Lower lobe of right lung (tissue), 2 donors: ENCODE measurements at regions not wholly inside any gene's neighbourhood (a gene's known extent, or its start where the extent isn't known, plus 50 kb on each side); places are given as distances from the start of the nearest gene placed in this dataset.
"Not testable (repeated sequence)": the region's sequence is repeated elsewhere in the genome, so short reads cannot be mapped to it uniquely, and the experiment has no call there.

Experiments used
- ATAC-seq, 2 donors: fragments of 200-7000 bp; cut with Tn5 transposase; one replicate each; pipeline ENCODE4 v1.9.1; 2020 to 2022; ENCODE audit warnings: mild to moderate bottlenecking in 2 of 2, moderate library complexity in 2 of 2
- DNase-seq: peaks from one replicate; pipeline ENCODE4 v3.0.0-alpha.2; 2020
- H3K27ac ChIP-seq: fragments of 200-600 bp; one replicate; pipeline ENCODE4 v1.8.0; 2022
- H3K27me3 ChIP-seq: fragments of 200-600 bp; one replicate; pipeline ENCODE4 v1.8.0; 2022; ENCODE audit warnings: low read depth
- H3K36me3 ChIP-seq: fragments of 200-600 bp; one replicate; pipeline ENCODE4 v1.8.0; 2022; ENCODE audit warnings: mild to moderate bottlenecking
- H3K4me1 ChIP-seq: fragments of 200-600 bp; one replicate; pipeline ENCODE4 v1.8.0; 2022
- H3K4me3 ChIP-seq: fragments of 200-600 bp; one replicate; pipeline ENCODE4 v1.8.0; 2022; ENCODE audit warnings: mild to moderate bottlenecking
- H3K9me3 ChIP-seq: fragments of 200-600 bp; one replicate; pipeline ENCODE4 v1.8.0; 2022
- CTCF ChIP-seq: fragments of 200-600 bp; IDR thresholded peaks from one replicate; pipeline ENCODE4 v1.8.0; 2022; ENCODE audit warnings: antibody characterized with exemption, mild to moderate bottlenecking
- intact Hi-C: fragments of 100-400 bp; cut with DNase I; formaldehyde crosslinking; loops from one replicate; pipeline ENCODE4 v1.11.0; 2022
- donor health status: DM: no; HTN: yes; CAD: no; lungs with severe emphysema.

GRCh38 chrX:96474741-96475125, 209.9 kb upstream of the DIAPH2 start:
- Histone ChIP-seq H3K4me3 (no peak overlapping the region), H3K36me3 (no peaks in the 10 kb centered on the region), H3K9me3 (no peaks in the 10 kb centered on the region), H3K27me3 (no peaks in the 10 kb centered on the region), H3K4me1 (no peaks in the 10 kb centered on the region), H3K27ac (no peak overlapping the region)
- TF ChIP-seq CTCF = no peak
- ATAC-seq (no peak), DNase-seq (no peak)
- intact Hi-C loops = no loop called here

DNA sequence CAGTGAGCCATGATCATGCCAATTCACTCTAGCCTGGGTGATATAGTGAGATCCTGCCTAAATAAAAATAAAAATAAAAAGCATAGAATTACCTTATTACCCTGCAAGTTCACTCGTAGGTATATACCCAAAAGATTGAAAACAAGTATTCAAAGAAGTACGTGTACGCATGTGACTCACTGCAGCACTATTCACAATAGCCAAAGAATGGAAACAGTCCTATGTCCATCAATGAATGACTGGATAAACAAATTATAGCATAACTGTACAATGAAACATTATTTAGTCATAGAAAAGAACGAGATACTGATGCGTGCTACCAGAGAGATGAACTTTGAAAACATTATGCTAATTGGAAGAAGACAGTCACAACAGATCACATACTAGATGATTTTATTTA, 204.6 kb upstream of the DIAPH2 start:
- ATAC-seq = no peak
- no peak for TF ChIP-seq CTCF
- intact Hi-C loops = no loop called here
- H3K27me3 ChIP-seq = no peaks in the 10 kb centered on the region
- H3K4me1 ChIP-seq = no peaks in the 10 kb centered on the region
- H3K4me3 ChIP-seq = no peak overlapping the region
- no peak for DNase-seq
- no peaks in the 10 kb centered on the region for H3K36me3 ChIP-seq
- H3K9me3 ChIP-seq = no peaks in the 10 kb centered on the region
- H3K27ac ChIP-seq = no peak overlapping the region

- Histone ChIP-seq H3K27me3 (no peaks in the 10 kb centered on the region), H3K36me3 (no peaks in the 10 kb centered on the region), H3K27ac (no peak overlapping the region), H3K9me3 (no peaks in the 10 kb centered on the region), H3K4me1 (no peaks in the 10 kb centered on the region), H3K4me3 (no peak overlapping the region)
- ATAC-seq (no peak), DNase-seq (no peak)
- intact Hi-C loops = no loop called here
- no peak for TF ChIP-seq CTCF
Measured at GRCh38 chrX:96481831-96482230, 202.8 kb upstream of the DIAPH2 start.

DNA sequence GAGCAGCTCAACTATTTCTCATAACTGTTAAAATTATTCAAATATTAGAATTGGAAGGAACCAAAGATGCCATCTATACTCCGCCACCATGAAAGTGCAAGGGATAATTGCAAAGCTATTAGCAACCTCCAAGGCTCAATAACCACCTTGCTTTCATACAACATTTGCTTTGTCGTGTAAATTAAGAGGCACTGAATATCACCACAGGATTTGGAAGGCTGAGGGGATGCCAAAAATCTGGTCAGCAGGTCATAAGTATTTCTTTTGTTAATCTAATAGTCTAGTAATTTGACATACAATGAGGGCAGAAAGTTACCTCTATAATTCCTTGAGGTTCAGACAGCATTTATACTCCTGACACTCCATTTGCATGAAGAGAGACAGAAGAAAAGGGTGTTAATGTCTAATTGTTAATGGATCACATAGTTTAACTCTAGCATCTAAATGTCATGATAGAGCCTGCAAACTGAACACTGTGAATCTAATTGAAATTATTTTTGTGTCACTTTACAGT, 200.9 kb upstream of the DIAPH2 start:
- Histone ChIP-seq H3K4me1 (no peaks in the 10 kb centered on the region), H3K27ac (no peak overlapping the region), H3K4me3 (no peak overlapping the region), H3K36me3 (no peaks in the 10 kb centered on the region), H3K27me3 (no peaks in the 10 kb centered on the region), H3K9me3 (no peaks in the 10 kb centered on the region)
- ATAC-seq (no peak), DNase-seq (no peak)
- no peak for TF ChIP-seq CTCF
- intact Hi-C loops = no loop called here

- DNase-seq, H3K36me3 ChIP-seq, H3K27ac ChIP-seq, H3K4me1 ChIP-seq, H3K4me3 ChIP-seq, intact Hi-C loops, H3K27me3 ChIP-seq, H3K9me3 ChIP-seq, ATAC-seq: not testable (repeated sequence)
Measured at GRCh38 chrX:96486687-96487086, 198.0 kb upstream of the DIAPH2 start.

DNA sequence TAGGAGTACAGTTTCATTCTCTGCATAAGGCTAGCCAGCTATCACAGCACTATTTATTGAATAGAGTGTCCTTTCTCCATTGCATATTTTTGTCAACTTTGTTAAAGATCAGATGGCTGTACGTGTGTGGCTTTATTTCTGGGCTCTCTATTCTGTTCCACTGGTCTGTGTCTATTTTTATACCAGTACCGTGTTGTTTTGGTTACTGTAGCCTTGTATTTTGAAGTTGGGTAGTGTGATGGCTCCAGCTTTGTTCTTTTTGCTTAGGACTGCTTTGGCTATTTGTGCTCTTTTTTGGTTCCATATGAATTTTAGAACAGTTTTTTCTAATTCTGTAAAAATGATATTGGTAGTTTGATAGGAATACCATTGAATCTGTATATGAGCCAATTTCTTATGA, 182.1 kb upstream of the DIAPH2 start:
- no peak for TF ChIP-seq CTCF
- H3K4me3 ChIP-seq = no peak overlapping the region
- no peaks in the 10 kb centered on the region for H3K9me3 ChIP-seq

DNA sequence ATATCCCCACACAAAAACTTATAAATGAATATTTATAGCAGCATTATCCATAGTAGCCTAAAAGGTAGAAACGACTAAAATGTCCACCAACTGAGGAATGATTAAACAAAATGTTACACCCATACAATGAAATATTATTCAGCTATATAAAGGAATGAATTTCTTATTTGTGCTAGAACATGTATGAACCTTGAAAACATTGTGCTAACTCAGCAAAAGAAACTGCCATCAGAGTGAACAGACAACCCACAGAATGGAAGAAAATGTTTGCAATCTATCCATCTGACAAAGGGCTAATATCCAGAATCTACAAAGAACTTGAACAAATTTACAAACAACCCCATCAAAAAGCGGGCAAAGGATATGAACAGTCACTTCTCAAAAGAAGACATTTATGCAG, 155.3 kb upstream of the DIAPH2 start:
- H3K36me3 ChIP-seq, H3K4me1 ChIP-seq, H3K9me3 ChIP-seq, DNase-seq, H3K27ac ChIP-seq, H3K27me3 ChIP-seq, ATAC-seq, H3K4me3 ChIP-seq, intact Hi-C loops: not testable (repeated sequence)

More for the DNA sequence above, 182.1 kb upstream of the DIAPH2 start:
- DNase-seq = no peak
- Histone ChIP-seq H3K36me3 (no peaks in the 10 kb centered on the region), H3K27me3 (no peaks in the 10 kb centered on the region), H3K4me1 (no peaks in the 10 kb centered on the region), H3K27ac (no peak overlapping the region)
- intact Hi-C loops = no loop called here
- no peak for ATAC-seq
